GM18499 (cell line): ENCODE measurements at regions not wholly inside any gene's neighbourhood (a gene's known extent, or its start where the extent isn't known, plus 50 kb on each side); places are given as distances from the start of the nearest gene placed in this dataset.

Experiments used
- ATAC-seq: cut with Tn5 transposase; IDR thresholded peaks from one replicate; pipeline ENCODE4 v1.9.1; 2021; ENCODE audit warnings: moderate number of reproducible peaks; ENCODE audit not compliant: insufficient read depth, unreplicated experiment

DNA sequence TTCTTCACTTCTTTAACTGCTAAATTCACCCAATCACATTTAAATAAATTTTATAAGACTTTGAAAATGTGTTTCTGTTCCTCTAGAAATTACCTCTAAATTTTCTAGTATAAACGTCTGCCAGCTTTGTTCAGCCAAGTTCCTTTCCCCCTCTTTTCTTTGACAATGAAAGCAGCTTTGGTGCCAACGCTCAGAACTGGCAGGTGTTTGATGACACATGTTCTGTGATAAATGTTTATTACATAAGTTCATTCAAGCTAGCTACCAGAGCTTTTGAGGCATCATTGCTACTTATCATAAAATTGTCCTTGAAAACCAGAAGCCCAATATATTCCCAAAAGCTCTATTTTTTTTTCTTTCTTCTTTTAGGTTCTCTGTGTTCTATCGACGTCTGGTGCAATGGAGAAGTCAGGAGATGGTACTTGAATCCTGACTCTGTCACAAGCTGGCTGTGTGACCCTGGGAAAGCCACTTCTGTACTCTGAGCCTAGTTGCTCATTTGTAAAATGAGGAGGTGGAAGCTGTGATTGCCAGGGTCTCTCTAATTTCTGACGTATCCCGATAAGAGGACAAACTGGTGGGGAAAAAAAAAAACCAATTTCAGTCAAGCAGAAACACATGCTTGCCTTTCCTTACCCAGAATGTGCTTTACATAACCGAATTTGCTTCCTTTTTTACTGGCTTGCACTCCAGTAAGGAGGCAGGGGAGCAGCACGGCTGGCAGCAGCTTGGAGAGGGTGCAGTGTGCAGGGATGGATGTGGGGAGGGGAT lies 187.1 kb upstream of the LPP start:
- no peak for ATAC-seq

DNA sequence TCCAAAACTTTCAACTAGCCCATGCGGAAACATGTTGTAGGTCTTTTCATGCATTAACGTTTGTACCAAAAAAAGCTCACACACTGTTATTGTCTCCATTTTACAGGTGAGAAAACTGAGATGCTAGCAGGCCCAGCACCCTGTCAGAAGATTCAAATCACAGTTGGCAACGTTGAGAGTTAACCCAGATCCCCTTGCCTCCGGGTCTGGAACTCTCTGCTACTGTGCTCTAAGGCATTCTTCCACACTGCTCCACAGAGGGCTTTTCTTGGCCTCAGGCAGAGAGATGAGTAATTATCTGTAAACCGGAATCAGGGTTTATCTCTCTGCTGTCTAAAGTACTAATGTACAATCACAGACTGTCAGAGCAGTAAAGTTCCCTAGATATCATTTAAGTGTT lies 186.0 kb upstream of the LPP start:
- no peak for ATAC-seq

- no peak for ATAC-seq
Observed at GRCh38 chr3:187968883-187969580, 184.9 kb upstream of the LPP start.

- ATAC-seq: no peak
Observed at GRCh38 chr3:187969581-187969950, 184.4 kb upstream of the LPP start.

- no peak for ATAC-seq
Observed at GRCh38 chr3:187970106-187970505, 183.9 kb upstream of the LPP start.

GRCh38 chr3:187971629-187972028 lies 182.3 kb upstream of the LPP start:
- no peak for ATAC-seq

DNA sequence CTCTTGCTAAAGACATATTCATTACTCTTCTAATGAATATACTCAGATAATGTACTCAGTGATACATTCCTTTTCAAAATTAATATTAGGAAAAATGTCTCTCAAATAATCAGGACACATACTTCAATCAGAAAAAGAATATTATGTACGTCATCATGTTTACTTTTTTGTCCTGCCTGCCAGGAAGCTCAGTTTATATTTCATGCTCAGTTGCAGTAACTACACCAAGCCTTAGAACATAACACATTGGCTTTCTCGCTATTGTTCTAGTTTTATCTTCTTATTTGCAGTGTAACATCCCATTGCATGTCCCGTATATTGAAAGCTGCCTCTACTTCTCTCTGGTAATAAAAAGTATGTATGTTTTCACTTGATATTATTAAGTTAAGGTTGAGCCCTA lies 181.5 kb upstream of the LPP start:
- ATAC-seq: no peak

- no peak for ATAC-seq
Observed at GRCh38 chr3:187973977-187974870, 179.7 kb upstream of the LPP start.

GRCh38 chr3:187974871-187975271 lies 179.1 kb upstream of the LPP start:
- no peak for ATAC-seq

- no peak for ATAC-seq
Observed at GRCh38 chr3:187975561-187976364, 178.2 kb upstream of the LPP start.

GRCh38 chr3:187976365-187976900 lies 177.5 kb upstream of the LPP start:
- ATAC-seq: no peak

DNA sequence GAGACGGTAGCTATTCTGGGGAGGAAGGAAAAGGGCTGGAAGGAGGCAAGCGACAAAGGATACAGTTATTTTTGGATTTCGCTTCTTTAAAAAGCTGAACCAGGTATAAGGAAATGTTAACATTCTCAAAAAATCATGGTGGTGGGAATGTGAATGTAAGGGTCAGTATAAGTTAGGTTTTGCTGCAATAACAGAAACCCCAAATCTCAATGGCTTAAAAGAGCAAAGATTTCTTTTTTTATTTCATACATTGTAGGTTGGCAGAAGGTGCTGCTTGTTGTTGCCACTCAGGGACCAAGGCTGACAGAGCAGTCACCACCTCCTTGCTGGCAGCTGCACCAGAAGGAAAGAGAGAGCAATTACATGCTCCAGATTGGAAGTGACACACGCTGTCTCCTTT lies 176.3 kb upstream of the LPP start:
- ATAC-seq: no peak

DNA sequence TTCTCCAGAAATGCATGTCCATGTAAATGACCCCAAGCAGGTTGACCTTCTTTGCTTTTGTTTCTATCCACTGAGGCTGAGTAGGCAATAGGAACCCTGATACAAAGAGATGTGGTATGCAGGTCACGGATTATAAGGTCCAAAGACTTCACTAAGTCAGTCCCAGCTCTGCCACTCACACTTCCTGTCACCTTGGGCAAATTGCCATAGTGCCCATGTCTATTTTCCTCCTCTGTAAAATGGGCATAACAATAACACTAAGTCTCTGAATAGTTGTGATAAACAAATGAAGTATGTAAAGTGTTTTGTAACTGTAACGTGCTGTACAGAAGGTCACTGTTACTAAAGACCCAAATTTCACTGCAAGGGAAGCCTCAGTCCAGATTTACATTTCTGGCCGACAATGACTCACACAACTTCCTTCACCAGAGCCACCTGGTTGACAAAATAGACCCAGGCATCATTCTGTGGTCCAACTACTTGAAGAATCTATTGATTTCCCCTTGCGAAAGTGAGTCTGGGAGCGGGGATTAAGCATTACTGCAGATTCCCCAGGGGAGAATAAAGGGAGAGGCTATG lies 175.4 kb upstream of the LPP start:
- no peak for ATAC-seq

DNA sequence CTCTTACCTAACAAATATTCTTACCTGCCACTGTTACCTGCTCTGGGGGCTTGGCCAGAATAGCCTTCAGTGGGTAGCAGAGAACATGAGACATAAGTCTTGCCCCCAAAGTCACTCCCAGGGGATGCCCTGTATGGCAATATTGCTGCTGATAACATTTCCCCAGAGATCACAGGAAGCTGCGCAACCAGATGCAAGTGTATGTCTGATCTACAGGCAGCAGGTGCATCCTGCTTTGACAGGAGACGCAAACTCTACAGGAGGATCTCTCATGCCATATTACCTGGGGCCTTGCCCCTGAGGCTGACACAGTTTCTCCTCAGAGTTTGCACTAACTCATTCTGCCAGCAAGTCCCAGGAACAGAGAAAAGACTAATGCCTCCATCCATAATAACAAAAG lies 174.4 kb upstream of the LPP start:
- ATAC-seq: no peak

DNA sequence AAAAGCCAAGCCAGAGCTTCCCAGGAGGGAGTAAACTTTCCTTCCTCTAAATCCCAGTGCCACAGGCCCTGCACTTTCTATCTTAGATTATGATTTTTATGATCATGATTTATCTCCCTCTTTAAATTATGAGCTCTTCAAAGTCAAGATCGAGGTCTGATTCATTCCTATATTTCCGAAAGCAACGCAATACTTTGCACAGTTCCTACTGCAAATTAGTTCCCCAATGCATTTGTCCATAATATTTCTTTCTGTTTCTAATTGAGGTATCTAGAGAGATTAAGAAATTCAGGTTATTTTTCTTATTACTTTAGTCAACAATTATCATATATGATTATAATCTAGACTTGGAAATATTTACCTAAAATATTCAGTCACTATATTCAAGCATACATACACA lies 173.1 kb upstream of the LPP start:
- no peak for ATAC-seq

DNA sequence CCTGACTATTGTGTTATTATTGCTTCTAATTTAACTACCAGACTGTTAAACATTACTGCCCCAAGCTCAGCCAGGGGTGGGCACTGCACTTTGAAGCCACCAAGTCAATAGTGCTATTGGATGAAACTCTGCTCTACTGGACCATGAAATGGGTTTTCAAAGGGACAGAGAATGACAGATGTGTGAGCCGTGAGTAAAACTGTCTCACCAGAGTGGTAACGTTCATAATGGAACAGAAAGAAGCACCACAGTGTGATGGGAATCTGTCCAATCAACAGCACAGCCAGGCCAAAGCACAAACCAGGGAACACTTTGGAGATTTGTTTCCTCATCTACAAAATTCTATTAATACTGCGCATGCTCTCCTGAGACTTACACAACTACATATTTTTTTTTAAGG lies 171.8 kb upstream of the LPP start:
- no peak for ATAC-seq

DNA sequence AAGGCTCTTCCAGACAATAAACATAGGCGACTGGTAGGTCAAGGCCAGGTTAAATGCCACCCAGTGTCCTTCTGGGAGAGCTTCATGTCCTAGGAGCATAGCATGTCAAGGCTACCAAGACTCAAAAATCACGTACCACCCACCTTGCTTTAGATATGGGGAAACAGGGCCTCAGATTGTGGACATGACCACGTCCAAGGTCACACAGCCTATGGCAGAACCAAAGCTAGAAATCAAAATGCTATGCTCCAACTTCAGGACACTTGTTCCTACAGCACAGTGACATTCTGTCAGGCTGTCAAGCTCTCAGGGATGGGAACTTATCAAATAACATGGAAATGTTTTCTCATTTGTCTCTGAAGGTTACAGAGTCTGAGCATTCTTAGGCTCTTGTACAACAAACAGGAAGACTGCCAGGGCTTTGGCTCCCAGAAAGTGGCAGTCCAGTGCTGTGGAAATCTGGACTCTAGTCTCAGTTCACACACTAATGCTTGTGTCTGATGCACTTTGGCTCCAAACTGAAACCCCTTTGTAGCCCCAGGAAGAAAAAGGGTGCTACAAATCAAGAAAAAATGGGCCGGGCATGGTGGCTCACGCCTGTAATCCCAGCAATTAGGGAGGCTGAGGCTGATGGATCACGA lies 170.4 kb upstream of the LPP start:
- no peak for ATAC-seq

GRCh38 chr3:187985647-187986046 lies 168.3 kb upstream of the LPP start:
- no peak for ATAC-seq

DNA sequence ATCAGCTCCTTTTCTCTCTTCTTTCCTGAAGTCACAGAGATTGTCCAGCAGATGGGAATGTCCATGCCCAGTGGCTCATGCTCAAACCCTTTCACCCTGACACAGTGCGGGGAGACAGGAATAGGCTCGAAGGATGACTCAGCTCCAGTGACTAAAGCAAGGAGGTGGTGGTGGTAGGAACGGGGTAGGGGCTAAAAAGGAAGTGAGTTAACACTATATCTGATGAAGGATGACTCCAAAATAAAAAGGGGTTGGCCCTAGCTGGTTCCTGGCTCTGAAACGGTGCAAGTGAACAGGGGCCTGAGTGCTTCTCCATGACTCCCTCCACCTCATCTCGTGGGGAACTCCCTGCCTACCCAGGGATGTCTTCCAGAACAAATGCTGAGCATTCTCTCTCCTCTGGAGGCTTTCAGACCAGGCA lies 167.4 kb upstream of the LPP start:
- no peak for ATAC-seq
